KMS-11 (cell line): ENCODE measurements at regions not wholly inside any gene's neighbourhood (a gene's known extent, or its start where the extent isn't known, plus 50 kb on each side); places are given as distances from the start of the nearest gene placed in this dataset.

Experiments used
- H2AFZ ChIP-seq: fragments of 200-600 bp; sonication (generic); 2 replicates; pipeline ENCODE4 v1.6.1; 2016; ENCODE audit warnings: antibody characterized with exemption, mixed run types, low read depth
- H3K27ac ChIP-seq: fragments of 200-600 bp; sonication (generic); 2 replicates; pipeline ENCODE4 v1.6.1; 2016; ENCODE audit warnings: mild to moderate bottlenecking, mixed run types
- H3K27me3 ChIP-seq: fragments of 200-600 bp; sonication (generic); 2 replicates; pipeline ENCODE4 v1.6.1; 2017; ENCODE audit warnings: mild to moderate bottlenecking, low read depth, mixed run types, moderate library complexity; ENCODE audit not compliant: insufficient read depth
- H3K36me3 ChIP-seq: fragments of 200-600 bp; sonication (generic); 2 replicates; pipeline ENCODE4 v1.6.1; 2017; ENCODE audit warnings: mild to moderate bottlenecking, mixed run types; ENCODE audit not compliant: insufficient read depth
- H3K4me1 ChIP-seq: fragments of 200-600 bp; sonication (generic); 2 replicates; pipeline ENCODE4 v1.6.1; 2016; ENCODE audit warnings: mild to moderate bottlenecking, low read depth, mixed run types; ENCODE audit not compliant: poor library complexity, severe bottlenecking
- H3K4me2 ChIP-seq: fragments of 200-600 bp; sonication (generic); 2 replicates; pipeline ENCODE4 v1.7.0; 2016; ENCODE audit warnings: mild to moderate bottlenecking, mixed run types
- H3K4me3 ChIP-seq: fragments of 200-600 bp; sonication (generic); IDR thresholded peaks from 2 replicates; pipeline ENCODE4 v1.6.1; 2017; ENCODE audit warnings: low read depth, low read length, mixed read lengths; ENCODE audit not compliant: insufficient read depth
- H3K79me2 ChIP-seq: fragments of 200-600 bp; sonication (generic); 2 replicates; pipeline ENCODE4 v1.6.1; 2016; ENCODE audit warnings: low read depth, mixed run types; ENCODE audit not compliant: insufficient read depth
- H3K9ac ChIP-seq: fragments of 200-600 bp; sonication (generic); 2 replicates; pipeline ENCODE4 v1.6.1; 2016; ENCODE audit warnings: mild to moderate bottlenecking, mixed run types
- H4K20me1 ChIP-seq: fragments of 200-600 bp; sonication (generic); 2 replicates; pipeline ENCODE4 v1.6.1; 2016; ENCODE audit warnings: mild to moderate bottlenecking, mixed run types; ENCODE audit not compliant: insufficient read depth
- CTCF ChIP-seq: fragments of 200-600 bp; sonication (generic); conservative IDR thresholded peaks from 2 replicates; pipeline ENCODE4 v1.6.1; 2017; ENCODE audit warnings: low read depth, mild to moderate bottlenecking, antibody characterized with exemption, low read length, moderate library complexity, mixed read lengths

DNA sequence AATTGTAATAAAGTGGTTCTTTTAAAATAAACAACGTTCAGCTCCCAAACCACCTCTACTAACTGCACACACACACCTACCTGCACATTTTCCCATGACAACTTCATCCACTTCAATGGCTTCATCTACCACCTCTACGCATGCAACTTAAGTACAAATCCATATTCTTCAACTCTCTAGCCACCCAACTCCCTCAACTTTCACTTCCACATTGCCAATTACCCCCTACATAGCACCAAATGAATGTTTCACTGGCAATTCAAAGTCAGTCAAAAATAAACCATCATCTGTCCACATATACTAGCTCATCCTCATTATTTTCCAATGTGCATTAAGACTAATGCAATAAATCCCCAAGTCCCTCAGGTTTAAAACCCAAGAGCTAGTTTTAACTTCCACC, 50.7 kb upstream of the ARHGAP32 start:
- no peaks in the 10 kb centered on the region for H3K79me2 ChIP-seq
- no peak overlapping the region for H3K9ac ChIP-seq
- no peak overlapping the region for H3K4me2 ChIP-seq
- no peak overlapping the region for H3K27ac ChIP-seq
- no peak for TF ChIP-seq CTCF
- no peaks in the 10 kb centered on the region for H3K4me1 ChIP-seq
- H4K20me1 ChIP-seq, result no peaks in the 10 kb centered on the region
- H3K4me3 ChIP-seq, result no peak overlapping the region
- H2AFZ ChIP-seq, result no peak overlapping the region
- H3K27me3 ChIP-seq, result no peaks in the 10 kb centered on the region
- no peaks in the 10 kb centered on the region for H3K36me3 ChIP-seq
